ENCODE measurements at regions not wholly inside any gene's neighbourhood (a gene's known extent, or its start where the extent isn't known, plus 50 kb on each side); places are given as distances from the start of the nearest gene placed in this dataset.

DNA sequence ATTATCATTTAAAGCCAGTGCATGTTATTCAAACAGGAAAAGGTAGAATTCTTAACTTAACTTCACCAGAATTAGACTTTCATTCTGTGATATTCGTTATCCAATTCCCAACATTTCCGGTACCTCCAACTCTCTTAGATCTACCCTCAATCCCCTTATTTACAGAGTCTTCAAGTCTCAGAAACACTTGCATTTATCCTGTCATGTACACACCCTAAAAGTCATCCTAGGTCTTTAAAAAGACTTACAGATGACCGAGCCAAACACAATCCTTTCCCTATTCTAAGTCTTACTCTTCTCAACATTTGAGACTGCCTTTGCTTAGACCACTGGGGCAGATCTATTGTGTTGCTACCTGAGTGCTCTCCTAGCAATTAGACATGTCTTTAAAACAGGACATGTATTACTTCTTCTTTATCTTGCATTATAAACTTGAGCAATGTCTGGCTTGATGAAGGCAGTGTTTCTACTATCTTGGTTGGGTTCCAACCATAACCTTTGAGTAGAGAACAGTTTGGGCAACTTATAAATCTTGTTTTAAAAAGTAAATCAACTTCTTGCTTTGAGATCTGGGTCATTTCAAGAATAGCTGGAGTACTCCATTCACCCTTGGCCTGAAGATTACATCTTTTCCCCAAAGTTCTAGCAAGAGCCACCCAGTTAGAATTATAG lies 140.6 kb upstream of the PLEKHG7 start:
- TF ChIP-seq CTCF (IDR thresholded peaks at IDR 0.05), result no peak
- no peak for TF ChIP-seq EZH2 (IDR thresholded peaks at IDR 0.05)

Data from neural progenitor cell (in vitro differentiated cells).